ENCODE measurements at regions not wholly inside any gene's neighbourhood (a gene's known extent, or its start where the extent isn't known, plus 50 kb on each side); places are given as distances from the start of the nearest gene placed in this dataset.

DNA sequence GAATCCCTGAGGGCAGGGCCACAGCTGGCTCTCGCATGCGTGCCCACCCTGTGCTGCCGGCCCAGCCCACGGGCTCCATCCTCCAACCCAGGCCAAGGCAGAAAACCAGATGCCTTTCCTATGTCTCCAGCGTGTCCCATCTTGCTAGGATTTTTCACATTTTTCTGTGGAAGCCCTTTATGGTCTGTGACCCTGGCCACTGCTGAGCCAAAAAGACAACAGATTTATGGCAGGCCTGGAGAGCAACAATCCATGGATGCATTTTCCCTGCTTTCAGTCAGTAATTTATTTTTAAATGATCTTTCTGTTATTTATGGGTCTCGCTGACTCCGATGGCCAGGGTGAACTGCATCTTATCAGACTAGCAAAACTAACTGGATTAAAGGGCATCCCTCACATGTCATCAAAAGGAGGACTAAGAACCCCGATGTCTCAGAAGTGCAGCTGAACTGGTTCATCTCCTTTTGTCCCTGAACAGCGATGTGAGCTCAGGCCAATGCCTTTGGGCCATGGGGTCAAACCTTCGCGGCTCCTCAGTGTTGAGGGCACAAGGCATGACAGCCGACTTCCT, 346.0 kb downstream of the CYRIA start (continued):
- no peak for TF ChIP-seq HDAC6 (IDR thresholded peaks at IDR 0.05; ENCODE audit: low read depth, low read length)
- TF ChIP-seq JUN (IDR thresholded peaks at IDR 0.05; ENCODE audit: low read depth, low read length), result no peak
- no peak for TF ChIP-seq BCL11A (IDR thresholded peaks at IDR 0.05; ENCODE audit: low read depth in 2 of 2, low read length in 2 of 2)
- no peak for TF ChIP-seq NRF1 (IDR thresholded peaks at IDR 0.05; ENCODE audit: low read depth, low read length)
- TF ChIP-seq, protein P1, sequence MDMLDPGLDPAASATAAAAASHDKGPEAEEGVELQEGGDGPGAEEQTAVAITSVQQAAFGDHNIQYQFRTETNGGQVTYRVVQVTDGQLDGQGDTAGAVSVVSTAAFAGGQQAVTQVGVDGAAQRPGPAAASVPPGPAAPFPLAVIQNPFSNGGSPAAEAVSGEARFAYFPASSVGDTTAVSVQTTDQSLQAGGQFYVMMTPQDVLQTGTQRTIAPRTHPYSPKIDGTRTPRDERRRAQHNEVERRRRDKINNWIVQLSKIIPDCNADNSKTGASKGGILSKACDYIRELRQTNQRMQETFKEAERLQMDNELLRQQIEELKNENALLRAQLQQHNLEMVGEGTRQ (IDR thresholded peaks at IDR 0.05; ENCODE audit: low read length), result no peak

Data from H1 (cell line).